ENCODE measurements at regions not wholly inside any gene's neighbourhood (a gene's known extent, or its start where the extent isn't known, plus 50 kb on each side); places are given as distances from the start of the nearest gene placed in this dataset.

GRCh38 chr3:166499636-166500035 is 662.4 kb upstream of the BCHE start:
- WGBS (ENCODE audit: insufficient coverage, low coverage, missing lambda C conversion rate) = 2% methylated on average over 3 of the region's 3 CpGs
- intact Hi-C loops (cut with micrococcal nuclease) = no loop called here
- Histone ChIP-seq H4K20me1 (replicated peaks; ENCODE audit: control insufficient read depth, insufficient read depth, low read length) (no peaks in the 10 kb centered on the region), H3K9me3 (replicated peaks; ENCODE audit: control insufficient read depth, insufficient read depth, low read depth, low read length) (no peaks in the 10 kb centered on the region), H2AFZ (ENCODE audit: low read depth, low read length) (no peak overlapping the region), H3K9ac (ENCODE audit: insufficient read depth in 1 of 2, low read depth in 2 of 2, low read length in 2 of 2) (no peak overlapping the region), H3K27me3 (ENCODE audit: control insufficient read depth in 2 of 2, insufficient read depth in 2 of 2, low read length in 2 of 2) (no peaks in the 10 kb centered on the region), H3K36me3 (ENCODE audit: control insufficient read depth, insufficient read depth, low read length) (no peaks in the 10 kb centered on the region), H3K79me2 (ENCODE audit: control insufficient read depth, insufficient read depth, low read length) (no peaks in the 10 kb centered on the region), H3K4me2 (ENCODE audit: insufficient read depth, low read length) (no peak overlapping the region), H3K27ac (ENCODE audit: extremely low read depth, low read depth, low read length) (no peak overlapping the region), H3K4me3 (no peak overlapping the region), H3K9me1 (ENCODE audit: control insufficient read depth, insufficient read depth, low read length) (no peaks in the 10 kb centered on the region), H3K4me1 (replicated peaks in 1 of 2; ENCODE audit: control insufficient read depth in 2 of 2, insufficient read depth in 2 of 2, low read length in 2 of 2) (no peaks in the 10 kb centered on the region)
- ChIA-PET CTCF (ENCODE audit: low intra/inter-chr PET ratio) (no interaction called here), POLR2A (no interaction called here)
- DNase-seq (ENCODE audit: extremely low read depth in 1 of 4, low spot score in 3 of 4) (no peak), FAIRE-seq (no peak), ATAC-seq (no peak)
- no peak for TF ChIP-seq PHF21A (IDR thresholded peaks at IDR 0.05; ENCODE audit: borderline replicate concordance, low read depth)
- TF ChIP-seq TCF7L2 (IDR thresholded peaks at IDR 0.05; ENCODE audit: low read depth, low read length) = no peak
- no peak for TF ChIP-seq ETS2 (tag; IDR thresholded peaks at IDR 0.05; ENCODE audit: borderline replicate concordance, poor library complexity, severe bottlenecking)
- TF ChIP-seq ARID3A (IDR thresholded peaks at IDR 0.05; ENCODE audit: borderline replicate concordance, low read depth, low read length) = no peak
- TF ChIP-seq KLF1 (tag; IDR thresholded peaks at IDR 0.05) = no peak
- TF ChIP-seq ZNF274 (IDR thresholded peaks at IDR 0.05; ENCODE audit: borderline replicate concordance, low read depth, low read length) = no peak
- TF ChIP-seq ZNF232 (CRISPR knock-in tag; IDR thresholded peaks at IDR 0.05) = no peak
- no peak for TF ChIP-seq RBM22 (IDR thresholded peaks at IDR 0.05; ENCODE audit: low read depth, low read length, poor library complexity, severe bottlenecking)
- no peak for TF ChIP-seq PRMT5 (CRISPR knock-in tag; IDR thresholded peaks at IDR 0.05)
- TF ChIP-seq HDGF (IDR thresholded peaks at IDR 0.05) = no peak
- no peak for TF ChIP-seq ARID1B (IDR thresholded peaks at IDR 0.05)
- TF ChIP-seq THRA (IDR thresholded peaks at IDR 0.05) = no peak
- TF ChIP-seq PATZ1 (CRISPR knock-in tag; IDR thresholded peaks at IDR 0.05; ENCODE audit: borderline replicate concordance) = no peak
- no peak for TF ChIP-seq CREB1 (IDR thresholded peaks at IDR 0.05)
- TF ChIP-seq CREB1 (CRISPR knock-in tag; IDR thresholded peaks at IDR 0.05) = no peak
- TF ChIP-seq GABPB1 (CRISPR knock-in tag; IDR thresholded peaks at IDR 0.05) = no peak
- no peak for TF ChIP-seq HDAC6 (IDR thresholded peaks at IDR 0.05; ENCODE audit: low read depth, low read length)
- no peak for TF ChIP-seq NCOA1 (IDR thresholded peaks at IDR 0.05; ENCODE audit: low read depth)
- in situ Hi-C loops (cut with MboI) = no loop called here
- no TSS peak for BruUV-seq (replicated peaks)

Data from K562 (cell line).